Urinary bladder (tissue), 3 donors: ENCODE measurements at regions not wholly inside any gene's neighbourhood (a gene's known extent, or its start where the extent isn't known, plus 50 kb on each side); places are given as distances from the start of the nearest gene placed in this dataset.

Experiments used
- DNase-seq: peaks from one replicate; pipeline ENCODE4 v3.0.0-alpha.2; 2015; ENCODE audit errors: extremely low spot score
- H3K27ac ChIP-seq: one replicate; pipeline ENCODE4 v1.5.1; 2013; ENCODE audit warnings: low read depth, mild to moderate bottlenecking, moderate library complexity
- H3K36me3 ChIP-seq: one replicate; pipeline ENCODE4 v1.6.1; 2013; ENCODE audit warnings: mild to moderate bottlenecking, moderate library complexity; ENCODE audit not compliant: insufficient read depth
- H3K4me1 ChIP-seq: one replicate; pipeline ENCODE4 v1.6.1; 2013; ENCODE audit warnings: mild to moderate bottlenecking, moderate library complexity; ENCODE audit not compliant: insufficient read depth
- H3K4me3 ChIP-seq: one replicate; pipeline ENCODE4 v1.5.1; 2013; ENCODE audit warnings: low read depth, low read length
- whole genome bisulfite sequencing: extraction: QIAGEN DNeasy Blood & Tissue Kit; methylation state at CpG from one replicate; pipeline ENCODE4 v1.1.7; 2013; 5-methylcytosine and 5-hydroxymethylcytosine counted together
- donor health status: healthy with polysubstance abuse.
- donor health status: healthy.

GRCh38 chr21:28339403-28339802 is 653.3 kb downstream of the LTN1 start:
- H3K36me3 ChIP-seq, result no peaks in the 10 kb centered on the region
- 85% methylated on average over 3 of the region's 3 CpGs for WGBS
- no peaks in the 10 kb centered on the region for H3K4me1 ChIP-seq
- H3K4me3 ChIP-seq, result no peak overlapping the region
- no peak overlapping the region for H3K27ac ChIP-seq
- DNase-seq, result no peak

DNA sequence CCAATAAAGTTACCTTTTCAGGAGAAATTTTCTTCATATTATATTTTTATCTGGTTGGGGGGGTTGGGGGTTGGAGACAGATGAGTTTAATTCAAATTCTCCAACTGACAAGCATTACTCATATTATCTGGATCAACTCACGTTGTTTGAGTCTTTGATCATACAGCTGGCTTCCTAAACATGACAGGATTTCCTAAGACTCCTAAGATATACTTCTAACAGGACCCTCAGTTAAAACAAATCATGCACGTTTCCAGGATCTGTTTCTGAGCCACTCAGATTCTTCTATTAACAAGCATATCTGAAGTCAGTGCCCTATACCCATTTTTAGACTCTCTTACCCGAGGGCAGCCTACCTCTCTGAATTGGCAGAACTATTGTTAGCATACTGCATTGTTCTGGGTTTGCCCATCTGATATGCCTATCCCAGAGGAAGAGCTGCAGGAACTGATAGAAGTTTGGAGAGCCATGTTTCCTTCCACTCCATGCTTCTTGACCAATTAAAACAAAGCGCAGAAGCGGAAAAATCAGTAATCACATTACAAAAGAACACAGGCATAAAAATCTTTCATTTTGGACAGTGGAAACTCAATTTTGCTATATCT is 653.9 kb downstream of the LTN1 start:
- DNase-seq, result no peak

DNA sequence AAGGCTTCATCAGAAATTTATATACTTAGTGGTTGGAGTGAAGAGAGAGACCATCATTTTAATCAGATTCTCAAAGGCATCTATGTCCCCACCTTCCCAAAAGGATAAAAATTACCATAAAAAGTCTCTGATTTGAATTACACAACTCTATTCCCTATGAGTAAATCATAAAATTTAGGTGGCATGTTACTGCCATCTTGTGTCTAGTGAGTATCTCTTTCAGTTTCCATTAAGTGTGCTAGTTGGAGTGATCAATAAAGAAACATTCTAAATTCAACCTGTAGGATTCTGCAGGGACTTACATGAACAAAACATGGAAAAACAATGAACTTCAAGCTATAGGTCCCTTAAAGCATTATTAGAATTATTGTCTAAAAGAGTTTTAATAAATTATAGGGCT is 655.4 kb downstream of the LTN1 start:
- no peak overlapping the region for H3K27ac ChIP-seq
- DNase-seq, result peak; percentile 54
- no peak overlapping the region for H3K4me3 ChIP-seq
- H3K36me3 ChIP-seq, result no peaks in the 10 kb centered on the region
- H3K4me1 ChIP-seq, result no peaks in the 10 kb centered on the region

More for the DNA sequence above, 653.9 kb downstream of the LTN1 start:
- H3K4me3 ChIP-seq, result no peak overlapping the region
- no peaks in the 10 kb centered on the region for H3K36me3 ChIP-seq
- H3K4me1 ChIP-seq, result no peaks in the 10 kb centered on the region
- no peak overlapping the region for H3K27ac ChIP-seq
- 54% methylated on average over 5 of the region's 5 CpGs for WGBS

DNA sequence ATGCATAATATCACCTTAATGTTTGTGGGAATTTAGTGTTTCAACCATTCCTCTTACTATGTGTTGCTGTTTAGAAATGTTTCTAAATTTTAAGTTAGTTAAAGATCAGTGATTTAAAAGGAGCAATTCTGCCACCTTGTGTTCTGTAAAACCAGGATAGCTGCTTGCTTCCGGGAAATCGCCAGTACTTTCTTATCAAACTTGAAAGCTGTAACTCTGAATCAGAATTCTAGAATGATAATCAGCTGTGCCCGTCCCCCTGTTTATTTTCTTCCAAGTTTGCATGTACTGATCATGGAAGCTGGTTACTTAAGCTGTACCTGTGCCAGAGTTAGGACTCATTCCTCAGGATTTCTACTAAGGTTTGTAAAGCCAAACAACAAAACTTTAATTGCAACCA is 656.4 kb downstream of the LTN1 start:
- no peaks in the 10 kb centered on the region for H3K36me3 ChIP-seq
- peak; percentile 42 for DNase-seq
- no peak overlapping the region for H3K27ac ChIP-seq
- WGBS, result 5% methylated on average over 3 of the region's 3 CpGs
- H3K4me1 ChIP-seq, result no peaks in the 10 kb centered on the region
- H3K4me3 ChIP-seq, result no peak overlapping the region

DNA sequence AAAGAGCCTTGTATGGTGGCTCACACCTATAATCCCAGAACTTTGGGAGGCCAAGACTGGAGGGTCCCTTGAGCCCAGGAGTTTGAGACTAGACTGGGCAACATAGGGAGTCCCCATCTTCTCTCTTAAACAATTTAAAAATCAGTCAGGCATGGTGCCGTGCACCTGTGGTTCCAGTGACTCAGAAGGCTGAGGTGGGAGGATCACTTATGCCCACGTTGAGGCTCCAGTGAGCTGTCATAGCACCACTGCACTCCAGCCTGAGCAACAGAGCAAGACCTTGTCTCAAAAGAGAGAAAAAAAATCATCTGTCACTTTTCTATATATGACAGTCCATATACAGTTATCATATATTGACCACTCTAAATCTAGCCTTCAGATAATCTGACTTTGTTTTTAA is 658.3 kb downstream of the LTN1 start:
- Histone ChIP-seq H3K4me3 (no peak overlapping the region), H3K4me1 (no peaks in the 10 kb centered on the region), H3K36me3 (no peaks in the 10 kb centered on the region), H3K27ac (no peak overlapping the region)
- WGBS, result 94% methylated on average over 2 of the region's 2 CpGs
- no peak for DNase-seq

DNA sequence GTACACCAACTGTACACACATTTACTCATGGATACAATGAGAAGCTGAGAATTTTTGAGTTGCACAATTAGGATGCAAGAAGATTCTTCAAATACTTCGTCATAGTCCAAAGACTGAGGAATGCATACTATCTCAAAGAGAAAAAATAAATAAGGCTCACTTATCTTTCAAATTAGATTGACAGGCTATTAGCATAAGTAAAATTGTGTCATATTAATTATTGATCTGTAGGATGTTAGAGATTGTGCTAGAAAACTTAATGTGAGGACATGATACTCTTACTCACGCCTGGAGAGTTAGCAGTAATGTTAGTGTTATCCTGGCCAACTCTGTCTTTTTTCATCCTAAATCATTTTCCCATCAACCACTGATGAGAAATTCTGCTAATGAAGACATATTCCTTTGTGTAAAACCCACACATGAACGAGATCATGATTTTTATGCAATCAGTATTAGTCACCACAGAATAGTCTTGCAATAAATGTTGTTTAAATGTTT is 659.0 kb downstream of the LTN1 start:
- Histone ChIP-seq H3K27ac (no peak overlapping the region), H3K36me3 (no peaks in the 10 kb centered on the region), H3K4me3 (no peak overlapping the region), H3K4me1 (no peaks in the 10 kb centered on the region)
- 57% methylated on average over 3 of the region's 3 CpGs for WGBS
- DNase-seq, result no peak

- H3K27ac ChIP-seq, result no peak overlapping the region
- H3K4me3 ChIP-seq, result no peak overlapping the region
Measured at GRCh38 chr21:28332796-28333195, 659.9 kb downstream of the LTN1 start.

GRCh38 chr21:28325618-28326017 is 667.1 kb downstream of the LTN1 start:
- Histone ChIP-seq H3K4me3 (no peak overlapping the region), H3K27ac (no peak overlapping the region), H3K4me1 (no peaks in the 10 kb centered on the region), H3K36me3 (no peaks in the 10 kb centered on the region)
- 98% methylated on average over 1 of the region's 1 CpG for WGBS
- no peak for DNase-seq

More at GRCh38 chr21:28332796-28333195, 659.9 kb downstream of the LTN1 start:
- Histone ChIP-seq H3K4me1 (no peaks in the 10 kb centered on the region), H3K36me3 (no peaks in the 10 kb centered on the region)
- no peak for DNase-seq
- WGBS, result 39% methylated on average over 1 of the region's 1 CpG

GRCh38 chr21:28324690-28325089 is 668.0 kb downstream of the LTN1 start:
- no peak for DNase-seq
- 97% methylated on average over 2 of the region's 2 CpGs for WGBS
- no peaks in the 10 kb centered on the region for H3K4me1 ChIP-seq

GRCh38 chr21:28317177-28317950 is 675.3 kb downstream of the LTN1 start:
- no peak overlapping the region for H3K4me3 ChIP-seq
- no peaks in the 10 kb centered on the region for H3K4me1 ChIP-seq
- H3K36me3 ChIP-seq, result no peaks in the 10 kb centered on the region
- WGBS, result 89% methylated on average over 3 of the region's 3 CpGs
- no peak for DNase-seq
- no peak overlapping the region for H3K27ac ChIP-seq

More at GRCh38 chr21:28324690-28325089, 668.0 kb downstream of the LTN1 start:
- no peak overlapping the region for H3K4me3 ChIP-seq
- no peak overlapping the region for H3K27ac ChIP-seq
- no peaks in the 10 kb centered on the region for H3K36me3 ChIP-seq

DNA sequence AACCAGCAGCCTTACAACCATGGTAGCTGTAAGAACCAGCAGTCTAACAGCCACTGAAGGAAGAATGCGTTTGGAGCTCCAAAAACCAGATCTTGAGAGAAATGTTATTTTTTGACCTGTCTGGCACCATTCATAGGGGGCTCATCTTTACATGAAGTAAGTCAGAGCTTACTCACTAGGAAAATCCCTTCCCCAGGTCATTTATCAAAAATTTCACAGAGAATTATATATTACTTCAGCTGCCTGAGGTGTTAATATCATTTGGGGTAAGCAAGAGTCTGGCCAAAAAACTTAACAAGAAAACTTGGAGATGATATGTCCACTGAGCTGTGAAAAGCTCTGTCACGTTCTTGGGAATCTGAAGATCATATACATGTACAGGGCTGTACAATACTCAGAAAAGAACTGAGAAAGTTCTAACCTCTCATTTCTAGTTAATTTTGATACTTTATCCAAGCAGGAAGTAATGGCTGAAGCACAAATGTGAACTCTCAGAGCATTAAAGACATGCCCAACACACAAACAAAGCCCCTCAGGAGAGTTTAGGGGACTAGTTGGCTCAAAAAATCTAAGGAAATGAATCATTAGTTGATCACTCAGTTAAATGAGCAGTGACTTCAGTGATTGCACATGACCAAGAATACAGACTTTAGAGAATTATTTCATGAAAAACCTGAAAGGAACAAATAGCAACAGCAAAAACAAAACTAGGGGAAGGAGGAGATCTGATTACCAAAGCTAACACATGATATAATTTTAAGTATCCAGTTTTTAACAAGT is 681.1 kb downstream of the LTN1 start:
- H3K36me3 ChIP-seq, result no peaks in the 10 kb centered on the region
- no peak overlapping the region for H3K27ac ChIP-seq
- 90% methylated on average over 2 of the region's 2 CpGs for WGBS
- no peak for DNase-seq
- H3K4me1 ChIP-seq, result no peaks in the 10 kb centered on the region
- no peak overlapping the region for H3K4me3 ChIP-seq

- no peaks in the 10 kb centered on the region for H3K36me3 ChIP-seq
- DNase-seq, result no peak
- no peak overlapping the region for H3K27ac ChIP-seq
- no peak overlapping the region for H3K4me3 ChIP-seq
- no peaks in the 10 kb centered on the region for H3K4me1 ChIP-seq
Measured at GRCh38 chr21:28310711-28311110, 682.0 kb downstream of the LTN1 start.

DNA sequence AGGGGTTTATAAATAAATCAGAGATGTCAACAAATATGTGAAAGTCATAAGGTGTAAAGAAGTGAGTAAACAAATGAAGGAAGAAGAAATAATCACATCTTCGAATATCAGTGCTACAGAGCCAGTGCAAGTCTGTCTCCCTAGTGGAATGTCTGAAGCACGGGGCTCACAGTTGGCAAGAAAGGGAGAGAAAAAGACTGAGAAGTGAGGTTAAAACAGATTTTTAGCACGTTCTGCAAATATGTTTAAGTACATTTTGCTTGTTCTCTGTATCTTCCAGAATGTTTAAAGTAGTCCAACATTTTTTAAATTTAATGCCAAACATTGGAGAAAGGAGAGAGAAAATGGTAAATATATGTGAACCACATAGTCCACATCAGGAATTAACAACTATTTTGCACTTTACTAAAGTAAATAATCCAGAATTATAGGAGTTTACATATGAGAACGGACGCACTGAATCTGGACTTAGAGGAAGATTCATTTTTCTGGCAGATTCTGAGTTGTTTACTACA is 682.4 kb downstream of the LTN1 start:
- H3K27ac ChIP-seq, result no peak overlapping the region
- no peak overlapping the region for H3K4me3 ChIP-seq
- no peak for DNase-seq
- no peaks in the 10 kb centered on the region for H3K4me1 ChIP-seq
- no peaks in the 10 kb centered on the region for H3K36me3 ChIP-seq
- WGBS, result 46% methylated on average over 5 of the region's 5 CpGs
